SK-N-SH (cell line): ENCODE measurements at regions not wholly inside any gene's neighbourhood (a gene's known extent, or its start where the extent isn't known, plus 50 kb on each side); places are given as distances from the start of the nearest gene placed in this dataset.
"Not testable (repeated sequence)": the region's sequence is repeated elsewhere in the genome, so short reads cannot be mapped to it uniquely, and the experiment has no call there.

ENCODE experiments used
- CTCF ChIA-PET: fragments of 300-600, 350-600 bp; formaldehyde crosslinking; extraction: SDS; loops from one replicate; lab custom pipeline; 2021; lab: Yijun Ruan, JAX
- POLR2A ChIA-PET: fragments of 350-600 bp; sonication (Branson Sonifier 250); formaldehyde crosslinking; extraction: SDS; loops from one replicate; lab custom pipeline; 2020; ENCODE audit warnings: antibody characterized with exemption, inconsistent platforms; lab: Yijun Ruan, JAX
- DNase-seq: peaks from one replicate; pipeline ENCODE4 v3.0.0; 2012
- H2AFZ ChIP-seq: fragments of 200-600 bp; sonication (generic); 2 replicates; pipeline ENCODE4 v1.8.1; 2016; ENCODE audit warnings: antibody characterized with exemption, mild to moderate bottlenecking, low read depth
- H3F3A ChIP-seq: fragments of 200-600 bp; sonication (generic); replicated peaks from 2 replicates; pipeline ENCODE3; 2016; ENCODE audit warnings: antibody characterized with exemption, mild to moderate bottlenecking; ENCODE audit not compliant: insufficient read depth
- H3K27ac ChIP-seq, 2 experiments: fragments of 200-500 bp in 1 of 2; fragments of 200-600 bp in 1 of 2; sonication (Bioruptor generic) in 1 of 2; sonication (generic), shearing (Covaris generic) in 1 of 2; 2 replicates each; pipeline versions ENCODE4 v1.5.1 to v1.6.1; 2014 to 2016; ENCODE audit warnings: low read depth in 2 of 2, inconsistent platforms in 1 of 2, low read length in 1 of 2, mild to moderate bottlenecking in 1 of 2, mixed read lengths in 1 of 2
- H3K27me3 ChIP-seq: fragments of 200-600 bp; sonication (generic), shearing (Covaris generic); 2 replicates; pipeline ENCODE4 v1.6.1; 2016; ENCODE audit warnings: mixed run types; ENCODE audit not compliant: insufficient read depth
- H3K36me3 ChIP-seq, 2 experiments: fragments of 200-500 bp in 1 of 2; fragments of 200-600 bp in 1 of 2; sonication (Bioruptor generic) in 1 of 2; sonication (generic) in 1 of 2; replicated peaks in 1 of 2; 2 replicates each; pipeline versions ENCODE3 to v1.5.1; 2014 to 2016; ENCODE audit warnings: low read length in 1 of 2, mild to moderate bottlenecking in 1 of 2; ENCODE audit not compliant: insufficient read depth in 2 of 2, control insufficient read depth in 1 of 2
- H3K4me1 ChIP-seq, 2 experiments: fragments of 200-500 bp in 1 of 2; fragments of 200-600 bp in 1 of 2; sonication (Bioruptor generic) in 1 of 2; sonication (generic), shearing (Covaris generic) in 1 of 2; 2 replicates each; pipeline versions ENCODE4 v1.5.1 to v1.6.1; 2014 to 2016; ENCODE audit warnings: low read depth in 1 of 2, low read length in 1 of 2, mixed run types in 1 of 2; ENCODE audit not compliant: insufficient read depth in 2 of 2, control insufficient read depth in 1 of 2
- H3K4me2 ChIP-seq: fragments of 200-600 bp; sonication (generic), shearing (Covaris generic); 2 replicates; pipeline ENCODE4 v1.6.1; 2017; ENCODE audit warnings: mixed run types
- H3K4me3 ChIP-seq, 2 experiments: fragments of 200-500 bp in 1 of 2; fragments of 200-600 bp in 1 of 2; sonication (Bioruptor generic) in 1 of 2; sonication (generic), shearing (Covaris generic) in 1 of 2; 2 replicates each; pipeline versions ENCODE4 v1.5.1 to v1.8.1; 2014 to 2016; ENCODE audit warnings: low read depth in 2 of 2, inconsistent platforms in 1 of 2, low read length in 1 of 2, mild to moderate bottlenecking in 1 of 2, mixed read lengths in 1 of 2, moderate library complexity in 1 of 2
- H3K79me2 ChIP-seq: fragments of 200-600 bp; sonication (generic); 2 replicates; pipeline ENCODE4 v1.8.1; 2017; ENCODE audit warnings: mild to moderate bottlenecking; ENCODE audit not compliant: insufficient read depth
- H3K9ac ChIP-seq: fragments of 200-600 bp; sonication (generic); 2 replicates; pipeline ENCODE4 v1.6.1; 2017; ENCODE audit warnings: mixed run types
- H3K9me2 ChIP-seq: fragments of 200-600 bp; sonication (generic); 2 replicates; pipeline ENCODE4 v1.6.1; 2017; ENCODE audit warnings: mixed run types
- H3K9me3 ChIP-seq: fragments of 200-600 bp; sonication (generic); 2 replicates; pipeline ENCODE4 v1.6.1; 2017; ENCODE audit warnings: mixed run types, mild to moderate bottlenecking, moderate library complexity
- H4K20me1 ChIP-seq: fragments of 200-600 bp; sonication (generic); 2 replicates; pipeline ENCODE4 v1.6.1; 2017; ENCODE audit warnings: mild to moderate bottlenecking, mixed run types; ENCODE audit not compliant: insufficient read depth
- CHD2 ChIP-seq: fragments of 150-350 bp; IDR thresholded peaks from 2 replicates; pipeline ENCODE4 v1.6.1; 2018; ENCODE audit warnings: low read length; ENCODE audit not compliant: partially characterized antibody
- CTCF ChIP-seq: fragments of 200-600 bp; sonication (generic); IDR thresholded peaks from 2 replicates; pipeline ENCODE4 v1.6.1; 2017; ENCODE audit warnings: antibody characterized with exemption, mild to moderate bottlenecking, moderate library complexity
- EZH2phosphoT487 ChIP-seq: fragments of 200-600 bp; sonication (generic); IDR thresholded peaks from 2 replicates; pipeline ENCODE4 v1.6.1; 2017; ENCODE audit warnings: low read depth, mixed run types, mild to moderate bottlenecking, antibody characterized with exemption, moderate library complexity, borderline replicate concordance
- FOXJ3 ChIP-seq: sonication (generic); formaldehyde crosslinking; IDR thresholded peaks from 2 replicates; pipeline ENCODE4 v1.5.1; 2020; ENCODE audit warnings: mild to moderate bottlenecking, missing genetic modification reagents
- MXI1 ChIP-seq: IDR thresholded peaks from 2 replicates; pipeline ENCODE4 v1.6.1; 2012; ENCODE audit warnings: mild to moderate bottlenecking, low read depth, low read length, improper control_type of control experiment
- RAD21 ChIP-seq: IDR thresholded peaks from 2 replicates; pipeline ENCODE4 v1.6.1; 2012; ENCODE audit warnings: mild to moderate bottlenecking, low read length
- RCOR1 ChIP-seq: fragments of 150-350 bp; IDR thresholded peaks from 2 replicates; pipeline ENCODE4 v1.6.1; 2017; ENCODE audit warnings: antibody characterized with exemption, low read length
- SIN3A ChIP-seq: IDR thresholded peaks from 2 replicates; pipeline ENCODE4 v1.6.1; 2012; ENCODE audit warnings: low read depth, mild to moderate bottlenecking, low read length, moderate library complexity, borderline replicate concordance
- TCF12 ChIP-seq: IDR thresholded peaks from 2 replicates; pipeline ENCODE4 v1.4.0; 2012
- YY1 ChIP-seq: IDR thresholded peaks from 2 replicates; pipeline ENCODE4 v1.4.0; 2012; ENCODE audit warnings: low read depth, mild to moderate bottlenecking
- ZBTB33 ChIP-seq: IDR thresholded peaks from 2 replicates; pipeline ENCODE4 v1.4.0; 2012; ENCODE audit warnings: low read depth, borderline replicate concordance
- WGBS: methylation state at CpG from one replicate; pipeline ENCODE4 v1.1.6; 2017; ENCODE audit warnings: low lambda C conversion rate; 5-methylcytosine and 5-hydroxymethylcytosine counted together

GRCh38 chr6:74892091-74892490, 313.8 kb downstream of the COL12A1 start (continued):
- TF ChIP-seq ZBTB33, result no peak
- TF ChIP-seq MXI1, result no peak
- no peak for TF ChIP-seq RCOR1
- no peak for TF ChIP-seq CTCF

- POLR2A ChIA-PET, result no interaction called here
- TF ChIP-seq FOXJ3 (CRISPR knock-in tag), result no peak
- H3K4me1 ChIP-seq, result no peaks in the 10 kb centered on the region
- H3K4me3 ChIP-seq, result no peak overlapping the region
- WGBS, result 9% methylated on average over 4 of the region's 4 CpGs
- H4K20me1 ChIP-seq, result no peaks in the 10 kb centered on the region
- no peak overlapping the region for H2AFZ ChIP-seq
- H3K9me3 ChIP-seq, result no peaks in the 10 kb centered on the region
- H3K9me2 ChIP-seq, result no peaks in the 10 kb centered on the region
- H3K27ac ChIP-seq, result no peak overlapping the region
- no peaks in the 10 kb centered on the region for H3F3A ChIP-seq
- H3K27me3 ChIP-seq, result no peaks in the 10 kb centered on the region; the same call in 1 of the 2 replicates
- CTCF ChIA-PET, result no interaction called here
- no peaks in the 10 kb centered on the region for H3K36me3 ChIP-seq
- H3K4me2 ChIP-seq, result no peak overlapping the region
- no peak overlapping the region for H3K9ac ChIP-seq
- H3K79me2 ChIP-seq, result no peaks in the 10 kb centered on the region
- no peak for DNase-seq
Measured at GRCh38 chr6:74891349-74891831, 314.5 kb downstream of the COL12A1 start.

GRCh38 chr6:74889635-74890034, 316.2 kb downstream of the COL12A1 start:
- H3K9ac ChIP-seq, result no peak overlapping the region
- no peaks in the 10 kb centered on the region for H3K9me2 ChIP-seq
- H3K9me3 ChIP-seq, result no peaks in the 10 kb centered on the region
- no peak overlapping the region for H3K4me2 ChIP-seq
- no peaks in the 10 kb centered on the region for H4K20me1 ChIP-seq
- H2AFZ ChIP-seq, result no peak overlapping the region
- no peak overlapping the region for H3K4me3 ChIP-seq
- ChIA-PET POLR2A (no interaction called here), CTCF (no interaction called here)
- H3K27ac ChIP-seq, result no peak overlapping the region
- H3K79me2 ChIP-seq, result no peaks in the 10 kb centered on the region
- H3F3A ChIP-seq, result no peaks in the 10 kb centered on the region
- TF ChIP-seq EZH2phosphoT487 (no peak), SIN3A (no peak), ZBTB33 (no peak), FOXJ3 (CRISPR knock-in tag) (no peak), YY1 (no peak), CHD2 (no peak), RAD21 (no peak), TCF12 (no peak)
- TF ChIP-seq, all 33 proteins: peak for 0
- Histone ChIP-seq H3K4me1 (no peaks in the 10 kb centered on the region), H3K27me3 (no peaks in the 10 kb centered on the region; the same call in 1 of the 2 replicates), H3K36me3 (no peaks in the 10 kb centered on the region)
- DNase-seq, result no peak

- CTCF ChIA-PET, H3K4me1 ChIP-seq: not testable (repeated sequence)
- 4% methylated on average over 6 of the region's 6 CpGs for WGBS
Measured at GRCh38 chr6:74888741-74889140, 317.1 kb downstream of the COL12A1 start.

More at GRCh38 chr6:74888741-74889140, 317.1 kb downstream of the COL12A1 start:
- H3K79me2 ChIP-seq, H3K9me2 ChIP-seq, H3K27ac ChIP-seq, H3K27me3 ChIP-seq, DNase-seq, H3K4me3 ChIP-seq, H2AFZ ChIP-seq, POLR2A ChIA-PET, H4K20me1 ChIP-seq, H3K4me2 ChIP-seq, H3K9ac ChIP-seq, H3F3A ChIP-seq, H3K36me3 ChIP-seq, H3K9me3 ChIP-seq: not testable (repeated sequence)
